WTC11 (cell line): ENCODE measurements at regions not wholly inside any gene's neighbourhood (a gene's known extent, or its start where the extent isn't known, plus 50 kb on each side); places are given as distances from the start of the nearest gene placed in this dataset.

Source experiments
- ATAC-seq: fragments of 200-7000 bp; cut with Tn5 transposase; 2 replicates; pipeline ENCODE4 v1.10.0; 2021; ENCODE audit warnings: mild to moderate bottlenecking, moderate library complexity
- CTCF ChIA-PET: fragments of 300-600 bp; sonication (Branson Sonifier 250); formaldehyde crosslinking; loops from one replicate; lab custom pipeline; 2021; ENCODE audit warnings: antibody characterized with exemption; lab: Charles Lee
- POLR2A ChIA-PET: fragments of 350-600 bp; sonication (Branson Sonifier 250); formaldehyde crosslinking; loops from one replicate; lab custom pipeline; 2021; ENCODE audit warnings: antibody characterized with exemption; lab: Charles Lee
- DNase-seq: peaks from one replicate; pipeline ENCODE4 v3.0.0; 2021; ENCODE audit warnings: low spot score
- H3K27ac Mint-ChIP-seq: 2 replicates; pipeline ENCODE4 v1.8.0; 2021; ENCODE audit warnings: mixed read lengths
- H3K27me3 Mint-ChIP-seq: 2 replicates; pipeline ENCODE4 v1.8.0; 2021; ENCODE audit warnings: low read depth, mild to moderate bottlenecking, moderate library complexity, mixed read lengths
- H3K36me3 Mint-ChIP-seq: 2 replicates; pipeline ENCODE4 v1.8.0; 2021; ENCODE audit warnings: mixed read lengths
- H3K4me1 Mint-ChIP-seq: 2 replicates; pipeline ENCODE4 v1.8.0; 2022; ENCODE audit warnings: mixed read lengths
- H3K4me3 Mint-ChIP-seq: 2 replicates; pipeline ENCODE4 v1.8.0; 2021; ENCODE audit warnings: mild to moderate bottlenecking, moderate library complexity, mixed read lengths
- H3K9me3 Mint-ChIP-seq: 2 replicates; pipeline ENCODE4 v1.8.0; 2021; ENCODE audit warnings: mixed read lengths
- AFF4 ChIP-seq: sonication (generic); formaldehyde crosslinking; IDR thresholded peaks from 2 replicates; pipeline ENCODE4 v1.8.1; 2023; ENCODE audit warnings: mild to moderate bottlenecking, missing genetic modification reagents, borderline replicate concordance
- CREB1 ChIP-seq: sonication (generic); formaldehyde crosslinking; IDR thresholded peaks from 2 replicates; pipeline ENCODE4 v1.8.0; 2023; ENCODE audit warnings: mild to moderate bottlenecking, missing genetic modification reagents
- EMX1 ChIP-seq: fragments of 250-450 bp; sonication (Bioruptor Pico); IDR thresholded peaks from 2 replicates; pipeline ENCODE4 v1.8.0; 2021; ENCODE audit warnings: mild to moderate bottlenecking
- FOXJ3 ChIP-seq: sonication (generic); formaldehyde crosslinking; IDR thresholded peaks from 2 replicates; pipeline ENCODE4 v1.9.0; 2021; ENCODE audit warnings: missing genetic modification reagents, mild to moderate bottlenecking, borderline replicate concordance
- FOXK1 ChIP-seq: sonication (generic); formaldehyde crosslinking; IDR thresholded peaks from 2 replicates; pipeline ENCODE4 v1.8.0; 2022; ENCODE audit warnings: mild to moderate bottlenecking, moderate library complexity, missing genetic modification reagents
- KAT7 ChIP-seq: sonication (generic); formaldehyde crosslinking; IDR thresholded peaks from 2 replicates; pipeline ENCODE4 v1.8.1; 2023; ENCODE audit warnings: missing genetic modification reagents, mild to moderate bottlenecking, borderline replicate concordance
- MXD4 ChIP-seq: fragments of 250-450 bp; sonication (Bioruptor Pico); IDR thresholded peaks from 2 replicates; pipeline ENCODE4 v1.8.0; 2021; ENCODE audit warnings: mild to moderate bottlenecking, moderate library complexity, borderline replicate concordance
- NFATC4 ChIP-seq: fragments of 250-450 bp; sonication (Bioruptor Pico); IDR thresholded peaks from 2 replicates; pipeline ENCODE4 v1.9.0; 2021; ENCODE audit warnings: mild to moderate bottlenecking
- NR2C2 ChIP-seq: sonication (generic); formaldehyde crosslinking; IDR thresholded peaks from 2 replicates; pipeline ENCODE4 v1.8.0; 2022; ENCODE audit warnings: mild to moderate bottlenecking, missing genetic modification reagents
- SMAD4 ChIP-seq: sonication (generic); formaldehyde crosslinking; IDR thresholded peaks from 2 replicates; pipeline ENCODE4 v1.8.0; 2022; ENCODE audit warnings: mild to moderate bottlenecking, missing genetic modification reagents
- ZMAT4 ChIP-seq: fragments of 250-450 bp; sonication (Bioruptor Pico); IDR thresholded peaks from 2 replicates; pipeline ENCODE4 v1.9.0; 2021; ENCODE audit warnings: mild to moderate bottlenecking
- ZNF138 ChIP-seq: sonication (generic); formaldehyde crosslinking; conservative IDR thresholded peaks from 2 replicates; pipeline ENCODE4 v1.8.1; 2022; ENCODE audit warnings: mild to moderate bottlenecking, moderate library complexity, missing genetic modification reagents
- ZNF219 ChIP-seq: sonication (generic); formaldehyde crosslinking; IDR thresholded peaks from 2 replicates; pipeline ENCODE4 v1.8.0; 2023; ENCODE audit warnings: missing genetic modification reagents, mild to moderate bottlenecking, borderline replicate concordance
- ZNF317 ChIP-seq: sonication (generic); formaldehyde crosslinking; IDR thresholded peaks from 2 replicates; pipeline ENCODE4 v1.8.1; 2023; ENCODE audit warnings: low read depth, mild to moderate bottlenecking, moderate library complexity, missing genetic modification reagents, borderline replicate concordance
- TF ChIP-seq, protein P1 (sequence below): fragments of 250-450 bp; sonication (Bioruptor Pico); IDR thresholded peaks from 2 replicates; pipeline ENCODE4 v1.9.0; 2021; ENCODE audit warnings: mild to moderate bottlenecking, borderline replicate concordance
- TF ChIP-seq, protein P2 (sequence below): sonication (generic); formaldehyde crosslinking; IDR thresholded peaks from 2 replicates; pipeline ENCODE4 v1.8.0; 2022; ENCODE audit warnings: mild to moderate bottlenecking, missing genetic modification reagents
- TF ChIP-seq, protein P3 (sequence below): fragments of 200-600 bp; IDR thresholded peaks from 2 replicates; pipeline ENCODE4 v1.8.0; 2022; ENCODE audit warnings: antibody characterized with exemption

DNA sequence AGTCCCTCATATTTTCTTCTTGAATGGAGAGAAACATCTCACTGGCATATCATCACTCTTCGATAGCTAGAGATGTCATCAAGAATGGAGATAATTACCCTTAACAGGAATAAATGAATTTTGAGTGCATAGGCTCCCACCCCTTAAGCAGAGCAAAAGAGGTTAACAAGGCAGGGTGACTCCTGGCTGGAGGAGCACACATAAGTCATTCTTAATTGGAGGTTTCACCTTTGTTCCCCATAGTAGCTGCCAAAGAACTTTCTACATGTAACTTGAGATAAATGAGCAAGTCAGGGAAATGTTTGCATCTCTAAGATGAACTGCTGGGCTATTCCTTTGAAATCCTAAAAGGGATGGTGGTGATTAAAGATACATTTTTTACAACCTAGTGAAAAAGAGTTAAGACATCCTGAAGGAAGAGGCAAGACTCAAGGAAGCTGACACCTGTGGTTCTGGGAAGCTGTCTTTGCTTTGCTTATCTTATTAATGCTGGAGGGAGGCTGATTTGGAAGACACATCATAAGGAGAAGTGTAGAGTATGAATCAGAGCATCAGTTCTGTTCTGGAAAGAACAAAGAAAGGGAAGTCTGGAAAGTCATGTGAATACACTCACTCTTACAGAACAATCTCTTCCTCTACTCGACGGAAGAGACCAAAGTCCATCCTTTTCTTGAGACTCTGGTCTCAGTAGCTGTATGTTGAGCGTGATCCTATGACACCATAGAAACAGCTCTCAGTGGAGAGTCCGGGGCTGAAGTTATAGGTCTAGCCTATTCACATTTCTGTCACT lies 326.3 kb downstream of the OSTF1 start (continued):
- no peak for TF ChIP-seq ZNF317 (CRISPR knock-in tag)
- TF ChIP-seq, all 79 proteins: peak for 0

DNA sequence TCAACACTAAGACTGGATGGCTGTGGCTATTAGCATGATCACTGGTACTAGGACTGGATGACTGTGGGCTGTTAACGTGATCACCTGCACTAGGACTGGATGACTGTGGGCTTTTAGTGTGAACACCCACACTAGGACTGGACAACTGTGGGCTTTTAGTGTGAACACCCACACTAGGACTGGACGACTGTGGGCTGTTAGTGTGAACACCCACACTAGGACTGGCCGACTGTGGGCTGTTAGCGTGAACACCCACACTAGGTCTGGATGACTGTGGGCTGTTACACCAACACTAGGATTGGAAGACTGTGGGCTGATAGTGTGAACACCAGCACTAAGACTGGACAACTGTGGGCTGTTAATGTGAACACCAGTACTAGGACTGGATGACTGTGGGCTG lies 329.2 kb downstream of the OSTF1 start:
- ATAC-seq: no peak
- POLR2A ChIA-PET: no interaction called here
- no peak for DNase-seq
- no peaks in the 10 kb centered on the region for H3K36me3 Mint-ChIP-seq
- peaks cover 23% of the 10 kb centered on the region for H3K4me1 Mint-ChIP-seq
- H3K27ac Mint-ChIP-seq: no peak overlapping the region
- no peaks in the 10 kb centered on the region; the same call in 1 of the 2 replicates for H3K27me3 Mint-ChIP-seq
- TF ChIP-seq EMX1 (CRISPR knock-in tag) (no peak), MXD4 (no peak), FOXJ3 (CRISPR knock-in tag) (no peak), CREB1 (no peak), SMAD4 (no peak), AFF4 (CRISPR knock-in tag) (no peak), FOXK1 (no peak)
- TF ChIP-seq, protein P1, sequence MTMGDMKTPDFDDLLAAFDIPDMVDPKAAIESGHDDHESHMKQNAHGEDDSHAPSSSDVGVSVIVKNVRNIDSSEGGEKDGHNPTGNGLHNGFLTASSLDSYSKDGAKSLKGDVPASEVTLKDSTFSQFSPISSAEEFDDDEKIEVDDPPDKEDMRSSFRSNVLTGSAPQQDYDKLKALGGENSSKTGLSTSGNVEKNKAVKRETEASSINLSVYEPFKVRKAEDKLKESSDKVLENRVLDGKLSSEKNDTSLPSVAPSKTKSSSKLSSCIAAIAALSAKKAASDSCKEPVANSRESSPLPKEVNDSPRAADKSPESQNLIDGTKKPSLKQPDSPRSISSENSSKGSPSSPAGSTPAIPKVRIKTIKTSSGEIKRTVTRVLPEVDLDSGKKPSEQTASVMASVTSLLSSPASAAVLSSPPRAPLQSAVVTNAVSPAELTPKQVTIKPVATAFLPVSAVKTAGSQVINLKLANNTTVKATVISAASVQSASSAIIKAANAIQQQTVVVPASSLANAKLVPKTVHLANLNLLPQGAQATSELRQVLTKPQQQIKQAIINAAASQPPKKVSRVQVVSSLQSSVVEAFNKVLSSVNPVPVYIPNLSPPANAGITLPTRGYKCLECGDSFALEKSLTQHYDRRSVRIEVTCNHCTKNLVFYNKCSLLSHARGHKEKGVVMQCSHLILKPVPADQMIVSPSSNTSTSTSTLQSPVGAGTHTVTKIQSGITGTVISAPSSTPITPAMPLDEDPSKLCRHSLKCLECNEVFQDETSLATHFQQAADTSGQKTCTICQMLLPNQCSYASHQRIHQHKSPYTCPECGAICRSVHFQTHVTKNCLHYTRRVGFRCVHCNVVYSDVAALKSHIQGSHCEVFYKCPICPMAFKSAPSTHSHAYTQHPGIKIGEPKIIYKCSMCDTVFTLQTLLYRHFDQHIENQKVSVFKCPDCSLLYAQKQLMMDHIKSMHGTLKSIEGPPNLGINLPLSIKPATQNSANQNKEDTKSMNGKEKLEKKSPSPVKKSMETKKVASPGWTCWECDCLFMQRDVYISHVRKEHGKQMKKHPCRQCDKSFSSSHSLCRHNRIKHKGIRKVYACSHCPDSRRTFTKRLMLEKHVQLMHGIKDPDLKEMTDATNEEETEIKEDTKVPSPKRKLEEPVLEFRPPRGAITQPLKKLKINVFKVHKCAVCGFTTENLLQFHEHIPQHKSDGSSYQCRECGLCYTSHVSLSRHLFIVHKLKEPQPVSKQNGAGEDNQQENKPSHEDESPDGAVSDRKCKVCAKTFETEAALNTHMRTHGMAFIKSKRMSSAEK: no peak
- H3K4me3 Mint-ChIP-seq: no peak overlapping the region
- CTCF ChIA-PET: no interaction called here
- peaks cover 9% of the 10 kb centered on the region; the same call in 1 of the 2 replicates for H3K9me3 Mint-ChIP-seq

DNA sequence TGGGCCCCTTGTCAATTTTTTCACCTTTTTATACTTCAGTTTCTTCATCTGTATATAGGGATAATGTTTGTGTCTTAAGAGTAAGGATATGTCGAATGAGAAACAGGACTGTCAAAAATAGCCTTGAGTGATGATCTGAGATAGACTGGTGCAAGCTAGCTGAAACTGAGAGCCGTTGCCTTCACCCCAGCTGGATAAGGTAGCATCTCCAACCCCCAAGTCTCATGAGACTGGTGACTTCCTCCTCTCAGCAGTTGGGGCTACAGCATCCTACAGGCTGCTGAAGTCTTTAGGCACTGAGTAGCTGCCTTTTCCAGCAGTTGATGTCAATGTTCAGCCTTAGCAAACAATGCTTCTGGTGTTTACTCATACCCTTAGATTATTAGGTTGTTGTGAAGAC lies 330.2 kb downstream of the OSTF1 start:
- ATAC-seq: no peak
- TF ChIP-seq ZNF219 (no peak), AFF4 (CRISPR knock-in tag) (no peak), NR2C2 (CRISPR knock-in tag) (no peak), FOXJ3 (CRISPR knock-in tag) (no peak), NFATC4 (CRISPR knock-in tag) (no peak), KAT7 (CRISPR knock-in tag) (no peak), ZNF138 (no peak), ZMAT4 (no peak)
- TF ChIP-seq, protein P2, sequence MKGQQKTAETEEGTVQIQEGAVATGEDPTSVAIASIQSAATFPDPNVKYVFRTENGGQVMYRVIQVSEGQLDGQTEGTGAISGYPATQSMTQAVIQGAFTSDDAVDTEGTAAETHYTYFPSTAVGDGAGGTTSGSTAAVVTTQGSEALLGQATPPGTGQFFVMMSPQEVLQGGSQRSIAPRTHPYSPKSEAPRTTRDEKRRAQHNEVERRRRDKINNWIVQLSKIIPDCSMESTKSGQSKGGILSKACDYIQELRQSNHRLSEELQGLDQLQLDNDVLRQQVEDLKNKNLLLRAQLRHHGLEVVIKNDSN (CRISPR knock-in tag): no peak
- TF ChIP-seq, protein P3, sequence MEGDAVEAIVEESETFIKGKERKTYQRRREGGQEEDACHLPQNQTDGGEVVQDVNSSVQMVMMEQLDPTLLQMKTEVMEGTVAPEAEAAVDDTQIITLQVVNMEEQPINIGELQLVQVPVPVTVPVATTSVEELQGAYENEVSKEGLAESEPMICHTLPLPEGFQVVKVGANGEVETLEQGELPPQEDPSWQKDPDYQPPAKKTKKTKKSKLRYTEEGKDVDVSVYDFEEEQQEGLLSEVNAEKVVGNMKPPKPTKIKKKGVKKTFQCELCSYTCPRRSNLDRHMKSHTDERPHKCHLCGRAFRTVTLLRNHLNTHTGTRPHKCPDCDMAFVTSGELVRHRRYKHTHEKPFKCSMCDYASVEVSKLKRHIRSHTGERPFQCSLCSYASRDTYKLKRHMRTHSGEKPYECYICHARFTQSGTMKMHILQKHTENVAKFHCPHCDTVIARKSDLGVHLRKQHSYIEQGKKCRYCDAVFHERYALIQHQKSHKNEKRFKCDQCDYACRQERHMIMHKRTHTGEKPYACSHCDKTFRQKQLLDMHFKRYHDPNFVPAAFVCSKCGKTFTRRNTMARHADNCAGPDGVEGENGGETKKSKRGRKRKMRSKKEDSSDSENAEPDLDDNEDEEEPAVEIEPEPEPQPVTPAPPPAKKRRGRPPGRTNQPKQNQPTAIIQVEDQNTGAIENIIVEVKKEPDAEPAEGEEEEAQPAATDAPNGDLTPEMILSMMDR: no peak

More for the DNA sequence above, 330.2 kb downstream of the OSTF1 start:
- peaks cover 9% of the 10 kb centered on the region; the same call in 1 of the 2 replicates for H3K9me3 Mint-ChIP-seq
- DNase-seq: no peak
- H3K27me3 Mint-ChIP-seq: no peaks in the 10 kb centered on the region
- H3K36me3 Mint-ChIP-seq: no peaks in the 10 kb centered on the region
- H3K4me1 Mint-ChIP-seq: peaks cover 22% of the 10 kb centered on the region
- ChIA-PET CTCF (no interaction called here), POLR2A (no interaction called here)
- no peak overlapping the region for H3K27ac Mint-ChIP-seq
- no peak overlapping the region for H3K4me3 Mint-ChIP-seq
